BE2C (cell line): ENCODE measurements at regions not wholly inside any gene's neighbourhood (a gene's known extent, or its start where the extent isn't known, plus 50 kb on each side); places are given as distances from the start of the nearest gene placed in this dataset.

ENCODE experiments used
- DNase-seq: peaks from one replicate; pipeline ENCODE4 v3.0.0-alpha.2; 2020
- H3K27me3 ChIP-seq: fragments of 250-450 bp; sonication (Bioruptor Pico); 2 replicates; pipeline ENCODE4 v1.5.1; 2020; ENCODE audit warnings: mild to moderate bottlenecking
- H3K36me3 ChIP-seq: fragments of 250-450 bp; sonication (Bioruptor Pico); 2 replicates; pipeline ENCODE4 v1.5.1; 2020; ENCODE audit warnings: mild to moderate bottlenecking
- H3K4me1 ChIP-seq: fragments of 250-450 bp; sonication (Bioruptor Pico); 2 replicates; pipeline ENCODE4 v1.5.1; 2020
- H3K4me3 ChIP-seq: 2 replicates; pipeline ENCODE4 v1.5.1; 2011; ENCODE audit warnings: low read depth, low read length
- H3K9me3 ChIP-seq: fragments of 250-450 bp; sonication (Bioruptor Pico); 2 replicates; pipeline ENCODE4 v1.5.1; 2020
- CTCF ChIP-seq: IDR thresholded peaks from 2 replicates; pipeline ENCODE4 v1.5.1; 2012; ENCODE audit warnings: mild to moderate bottlenecking, low read depth, low read length

- no peaks in the 10 kb centered on the region for H3K4me1 ChIP-seq
- no peaks in the 10 kb centered on the region for H3K27me3 ChIP-seq
- DNase-seq: peak; percentile 75
- no peaks in the 10 kb centered on the region for H3K9me3 ChIP-seq
- H3K36me3 ChIP-seq: no peaks in the 10 kb centered on the region
- H3K4me3 ChIP-seq: no peak overlapping the region
- peak; percentile 76 for TF ChIP-seq CTCF
These were observed 141.9 kb upstream of the MKI67 start for GRCh38 chr10:128268015-128268722.

- DNase-seq: peak; percentile 37
- Histone ChIP-seq H3K36me3 (no peaks in the 10 kb centered on the region), H3K27me3 (no peaks in the 10 kb centered on the region), H3K4me3 (peak overlapping the region; percentile 48), H3K4me1 (no peaks in the 10 kb centered on the region), H3K9me3 (no peaks in the 10 kb centered on the region)
- TF ChIP-seq CTCF: peak; percentile 33
These were observed 148.7 kb upstream of the MKI67 start for GRCh38 chr10:128274938-128275337.

GRCh38 chr10:128275388-128276177 lies 149.4 kb upstream of the MKI67 start:
- no peak for TF ChIP-seq CTCF
- Histone ChIP-seq H3K27me3 (no peaks in the 10 kb centered on the region), H3K4me3 (peak overlapping the region; percentile 48), H3K36me3 (no peaks in the 10 kb centered on the region), H3K9me3 (no peaks in the 10 kb centered on the region), H3K4me1 (no peaks in the 10 kb centered on the region)
- DNase-seq: peak; percentile 26

GRCh38 chr10:128277267-128277840 lies 151.1 kb upstream of the MKI67 start:
- no peak for TF ChIP-seq CTCF
- H3K27me3 ChIP-seq: no peaks in the 10 kb centered on the region

GRCh38 chr10:128278362-128278761 lies 152.1 kb upstream of the MKI67 start:
- H3K27me3 ChIP-seq: no peaks in the 10 kb centered on the region
- no peak for DNase-seq
- H3K9me3 ChIP-seq: no peaks in the 10 kb centered on the region
- no peak for TF ChIP-seq CTCF
- no peak overlapping the region for H3K4me3 ChIP-seq
- no peaks in the 10 kb centered on the region for H3K4me1 ChIP-seq
- H3K36me3 ChIP-seq: no peaks in the 10 kb centered on the region

More at GRCh38 chr10:128277267-128277840, 151.1 kb upstream of the MKI67 start:
- no peak overlapping the region for H3K4me3 ChIP-seq
- no peaks in the 10 kb centered on the region for H3K36me3 ChIP-seq
- no peak for DNase-seq
- H3K9me3 ChIP-seq: no peaks in the 10 kb centered on the region
- no peaks in the 10 kb centered on the region for H3K4me1 ChIP-seq

GRCh38 chr10:128280271-128280670 lies 154.0 kb upstream of the MKI67 start:
- Histone ChIP-seq H3K9me3 (no peaks in the 10 kb centered on the region), H3K27me3 (no peaks in the 10 kb centered on the region), H3K36me3 (no peaks in the 10 kb centered on the region), H3K4me3 (no peak overlapping the region), H3K4me1 (no peaks in the 10 kb centered on the region)
- DNase-seq: no peak
- TF ChIP-seq CTCF: no peak
